ENCODE measurements at regions not wholly inside any gene's neighbourhood (a gene's known extent, or its start where the extent isn't known, plus 50 kb on each side); places are given as distances from the start of the nearest gene placed in this dataset.
"Not testable (repeated sequence)": the region's sequence is repeated elsewhere in the genome, so short reads cannot be mapped to it uniquely, and the experiment has no call there.

DNA sequence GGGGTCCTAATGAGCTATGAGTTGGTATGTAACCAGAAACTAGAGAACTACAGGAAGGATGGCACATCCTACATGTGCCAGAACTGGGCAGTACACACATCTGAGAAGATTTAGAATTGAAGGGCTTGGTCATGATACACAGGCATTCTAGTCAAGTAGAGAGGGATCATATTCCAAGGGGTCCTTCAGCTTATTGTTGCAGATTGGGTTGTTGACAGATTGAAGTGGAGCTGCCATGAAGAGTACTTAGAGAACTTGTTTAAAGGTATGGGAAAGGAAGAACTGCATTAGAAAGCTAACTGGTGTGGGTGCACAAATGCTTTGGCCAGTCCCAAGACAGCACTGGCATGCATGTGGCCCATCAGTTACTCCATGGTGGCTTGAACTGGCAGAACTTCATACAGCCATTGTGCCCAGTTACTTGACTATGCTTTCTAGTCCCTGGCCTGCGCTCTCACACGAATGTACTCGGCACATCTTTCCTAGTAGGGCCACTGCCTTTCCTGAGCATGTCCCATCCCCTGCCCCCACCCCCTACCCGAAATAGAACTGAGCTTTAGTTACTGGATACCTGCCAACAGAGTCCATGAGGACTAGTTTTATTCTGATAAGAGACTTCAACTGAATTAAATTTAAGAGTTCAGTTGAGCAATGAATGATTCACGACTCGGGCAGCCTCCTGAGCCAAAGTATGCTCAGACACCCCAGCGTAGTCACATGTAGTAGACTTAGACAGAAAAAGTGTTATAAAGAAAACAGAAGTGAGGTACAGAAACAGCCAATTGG lies 64.0 kb downstream of the CCNG2 start:
- no peak for DNase-seq (ENCODE audit: low read depth in 2 of 2)

DNA sequence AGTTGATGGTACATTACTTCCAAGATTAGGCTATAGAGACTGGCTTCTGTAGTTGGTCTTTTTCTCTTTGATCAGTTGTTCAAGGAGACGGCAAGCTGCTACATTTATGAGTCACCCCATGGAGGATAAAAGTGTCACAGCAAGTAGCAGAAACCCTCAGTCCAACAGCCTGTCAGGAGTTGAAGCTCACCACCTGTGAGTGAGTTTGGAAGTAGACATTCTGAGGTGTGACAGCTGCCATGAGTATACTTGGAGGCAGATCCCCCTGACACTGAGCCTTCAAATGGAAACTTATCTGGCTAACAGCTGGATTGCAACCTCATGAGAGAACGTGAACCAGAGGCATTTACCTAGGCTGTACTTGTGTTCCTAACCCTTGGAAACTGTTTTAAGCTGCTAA lies 68.0 kb downstream of the CCNG2 start:
- DNase-seq (ENCODE audit: low read depth in 2 of 2) = no peak

DNA sequence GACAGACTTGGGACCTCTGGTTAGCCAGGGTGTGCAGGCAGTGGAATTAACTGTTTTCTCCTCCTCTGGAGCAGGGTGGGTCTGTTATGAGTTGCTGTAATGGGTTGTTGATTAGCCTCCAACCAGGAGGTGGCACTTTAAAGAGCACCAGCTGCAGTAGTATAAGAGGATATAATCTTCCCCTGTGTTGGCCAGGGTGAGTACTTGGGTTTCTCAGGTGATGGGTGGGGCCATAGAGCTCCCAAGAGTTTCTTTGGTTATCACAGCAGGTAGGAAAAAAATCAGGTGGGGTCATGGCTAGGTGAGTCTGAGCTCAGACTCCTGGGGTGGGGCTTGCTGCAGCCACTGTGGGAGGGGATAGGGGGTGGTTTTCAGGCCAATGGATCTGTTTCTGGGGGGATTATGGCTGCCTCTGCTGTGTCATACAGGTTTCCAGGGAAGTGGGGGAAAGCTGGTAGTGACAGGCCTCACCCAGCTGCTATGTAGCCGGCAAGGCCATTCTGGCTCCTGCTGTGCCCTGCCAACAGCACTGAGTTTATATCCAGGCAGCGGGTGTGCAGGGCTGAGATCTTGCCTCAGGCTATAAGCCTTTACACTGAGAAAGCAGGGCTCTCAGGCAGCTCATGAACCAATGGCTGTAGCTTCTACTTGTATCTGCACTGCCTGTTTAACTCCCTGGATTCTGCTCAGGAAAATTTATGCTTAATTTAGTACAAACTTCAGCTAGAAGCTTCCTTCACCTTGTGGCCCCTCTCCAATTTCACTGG lies 70.1 kb downstream of the CCNG2 start:
- no peak for DNase-seq (ENCODE audit: low read depth in 2 of 2)

DNA sequence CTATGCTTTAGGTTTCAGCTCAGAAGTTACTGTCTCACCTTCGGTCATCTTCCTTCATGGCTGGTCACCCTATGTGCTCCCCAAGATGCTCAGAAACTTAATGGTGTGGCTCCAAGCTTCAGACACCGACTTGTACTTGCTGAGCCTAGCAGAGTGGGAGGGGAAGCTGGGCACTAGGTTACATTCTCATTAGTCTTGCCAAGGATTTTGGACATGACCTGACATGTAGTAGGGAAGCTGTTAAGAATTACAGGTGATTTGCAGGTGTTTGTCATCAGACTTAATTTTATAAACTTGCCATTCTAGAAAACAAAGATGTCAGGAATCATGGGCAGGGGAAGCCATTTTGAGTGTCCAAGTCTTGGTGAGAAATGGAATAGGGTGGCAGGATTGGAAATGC lies 72.4 kb downstream of the CCNG2 start:
- DNase-seq (ENCODE audit: low read depth in 2 of 2) = no peak

DNA sequence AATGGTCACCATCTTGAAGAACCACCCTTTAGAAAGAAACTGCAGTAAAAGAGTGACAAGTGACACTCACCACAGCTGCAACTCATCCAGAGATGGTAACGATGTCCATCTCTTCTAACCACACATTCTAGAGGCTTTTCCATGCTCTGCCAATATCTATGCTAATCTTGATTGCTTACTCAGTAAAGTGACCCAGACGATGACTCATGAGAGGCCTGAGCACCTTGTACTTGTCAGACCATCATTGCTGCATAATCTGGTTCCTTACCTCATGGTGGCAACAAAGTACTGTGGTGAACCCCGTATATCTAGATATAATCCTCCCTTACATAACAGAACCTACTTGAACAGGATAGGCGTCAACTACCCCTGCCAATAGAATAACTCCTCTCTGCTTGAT lies 75.6 kb downstream of the CCNG2 start:
- no peak for DNase-seq (ENCODE audit: low read depth in 2 of 2)

DNA sequence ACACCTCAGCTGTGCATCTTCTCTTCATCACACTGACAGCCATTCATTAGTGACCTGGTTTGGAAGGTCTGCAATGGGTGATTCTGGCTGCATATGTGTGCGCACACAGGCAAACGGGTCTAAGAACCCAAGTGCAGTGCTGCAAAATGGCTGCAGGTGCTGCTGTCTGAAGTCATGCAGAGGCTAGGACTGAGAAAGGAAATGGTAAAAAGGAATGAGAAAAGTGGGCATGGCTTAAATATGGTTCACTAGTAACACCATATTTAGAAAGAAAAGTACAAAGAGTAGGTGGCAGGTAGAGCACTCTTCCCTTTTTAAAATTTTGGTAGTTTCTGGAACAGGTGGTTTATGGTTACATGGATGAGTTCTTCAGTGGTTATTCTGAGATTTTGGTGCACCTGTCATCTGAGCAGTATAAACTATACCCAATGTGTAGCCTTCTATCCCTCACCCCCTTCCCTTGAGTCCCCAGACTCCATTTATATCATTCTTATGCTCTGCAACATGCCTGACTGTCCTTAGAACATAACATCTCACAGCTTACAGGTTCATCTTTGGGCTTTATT lies 78.4 kb downstream of the CCNG2 start:
- no peak for DNase-seq (ENCODE audit: low read depth in 2 of 2)

DNA sequence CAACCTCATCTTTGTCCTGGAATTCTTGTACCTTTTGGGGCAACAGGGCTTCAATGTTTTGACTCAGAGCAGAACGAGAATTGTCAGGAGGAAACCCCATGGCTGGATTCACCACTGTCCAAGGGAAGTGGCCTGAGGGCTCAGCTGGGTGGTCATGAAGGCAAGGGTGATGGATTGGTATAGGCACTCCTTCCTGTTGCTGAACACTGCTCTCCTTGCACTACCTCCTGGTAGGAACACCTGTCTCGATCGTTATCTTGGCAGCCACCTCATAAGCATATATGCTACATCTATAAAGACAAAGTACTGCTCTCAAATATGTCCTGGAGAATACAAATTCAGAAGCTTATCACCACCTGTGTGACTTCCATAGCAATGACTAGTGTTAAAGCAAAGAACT lies 79.8 kb downstream of the CCNG2 start:
- DNase-seq (ENCODE audit: low read depth in 2 of 2) = no peak

DNA sequence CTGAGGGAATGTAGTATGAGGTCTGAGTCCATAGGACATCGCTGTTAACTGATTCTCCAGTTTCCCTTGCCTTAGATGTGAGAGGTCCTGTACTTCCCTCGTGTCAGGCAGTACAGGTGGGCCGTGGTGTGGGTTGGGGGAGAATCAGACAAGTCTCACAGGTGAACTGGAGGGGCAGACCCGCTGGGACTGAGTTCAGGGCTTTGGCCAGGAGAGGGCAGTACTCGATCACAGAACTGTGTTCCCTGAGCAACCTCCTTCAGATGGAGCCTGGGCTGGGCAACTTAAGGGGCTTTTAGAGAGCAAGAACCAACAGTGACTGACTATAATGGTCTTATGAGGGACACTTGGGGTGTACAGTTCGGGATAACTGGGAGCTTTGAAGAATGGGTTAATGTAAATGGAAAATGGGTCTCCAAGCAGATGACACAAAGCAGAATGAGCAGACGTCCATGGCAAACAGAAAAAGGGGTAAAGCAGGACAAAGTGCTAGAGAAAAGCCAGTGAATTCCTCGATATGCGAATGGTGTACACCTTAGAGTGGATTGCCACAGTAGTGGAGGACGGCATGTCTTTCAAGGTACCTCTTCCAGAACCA lies 83.6 kb downstream of the CCNG2 start:
- DNase-seq (ENCODE audit: low read depth in 2 of 2) = peak; percentile 8 to 18

DNA sequence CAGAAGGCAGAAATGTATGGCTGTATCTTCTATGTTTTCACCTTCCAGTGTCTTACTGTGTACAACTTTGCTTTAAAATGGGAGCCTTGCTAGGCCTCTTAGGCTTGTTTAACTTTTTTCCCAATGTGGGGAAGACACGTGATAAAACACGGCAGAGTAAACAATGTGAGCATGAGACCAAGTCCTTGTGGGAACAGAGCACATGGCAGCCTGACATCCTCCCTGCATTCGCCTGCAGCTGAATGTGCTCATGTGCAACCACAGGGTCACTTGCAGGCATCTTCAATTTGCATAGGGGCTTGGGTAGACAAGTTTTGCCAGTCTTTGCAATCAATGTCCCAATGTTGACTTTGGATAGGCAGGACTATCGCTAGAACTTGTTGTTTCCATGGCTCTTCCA lies 91.8 kb downstream of the CCNG2 start:
- DNase-seq (ENCODE audit: low read depth in 2 of 2) = no peak

DNA sequence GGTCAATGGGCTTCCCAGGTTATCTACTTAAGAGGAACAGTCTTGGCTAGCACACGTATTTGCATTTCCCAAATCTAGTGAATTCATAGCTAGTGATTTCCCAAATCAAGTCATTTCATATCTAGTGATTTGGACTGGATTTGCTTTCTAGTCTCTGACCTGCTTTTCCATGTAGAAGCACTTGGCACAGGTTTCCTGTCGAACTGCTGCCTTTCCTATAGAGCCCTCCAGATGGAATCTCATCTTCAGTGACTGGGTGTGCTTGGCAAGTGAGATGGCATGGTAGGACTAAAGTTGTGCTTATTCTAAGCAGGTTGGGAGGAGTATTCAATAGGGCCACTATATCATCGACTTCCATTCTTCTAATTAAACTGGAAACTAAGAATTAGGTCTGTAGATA lies 94.7 kb downstream of the CCNG2 start:
- DNase-seq (ENCODE audit: low read depth in 2 of 2) = no peak

DNA sequence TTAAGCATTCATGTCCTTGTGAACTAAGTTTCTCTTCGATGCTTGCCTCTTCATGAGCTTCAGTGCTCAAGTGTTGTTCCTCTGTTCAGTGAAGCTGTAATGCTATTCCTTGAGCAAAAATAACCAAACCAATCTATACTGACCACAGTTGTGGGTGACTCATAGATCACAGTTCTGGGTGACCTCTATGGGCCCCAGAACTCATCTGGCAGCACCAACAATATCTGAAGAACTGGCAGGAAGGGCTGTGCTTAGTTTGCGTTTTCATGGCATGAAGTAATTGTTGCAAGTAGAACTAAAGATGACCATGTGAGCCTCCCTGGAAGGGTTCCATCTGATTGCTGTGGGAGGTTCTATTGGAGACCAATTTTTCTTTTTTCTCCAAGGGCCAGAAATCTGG lies 106.2 kb downstream of the CCNG2 start:
- DNase-seq (ENCODE audit: low read depth in 2 of 2) = no peak

DNA sequence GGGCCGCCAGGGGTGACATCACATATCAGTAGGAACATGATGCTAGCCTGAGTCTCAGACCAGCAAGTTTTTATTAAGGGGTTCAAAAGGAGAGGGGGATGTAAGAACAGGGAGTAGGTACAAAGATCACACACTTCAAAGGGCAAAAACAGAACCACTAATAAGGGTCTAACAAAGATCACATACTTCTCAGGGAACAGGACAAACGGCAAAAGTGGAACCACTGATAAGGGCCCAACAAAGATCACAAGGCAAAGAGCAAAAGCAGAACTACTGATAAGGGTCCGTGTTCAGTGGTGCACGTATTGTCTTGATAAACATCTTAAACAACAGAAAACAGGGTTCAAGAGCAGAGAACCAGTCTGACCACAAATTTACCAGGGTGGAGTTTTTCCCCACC lies 107.0 kb downstream of the CCNG2 start:
- not testable (repeated sequence) for DNase-seq (ENCODE audit: low read depth in 2 of 2)

DNA sequence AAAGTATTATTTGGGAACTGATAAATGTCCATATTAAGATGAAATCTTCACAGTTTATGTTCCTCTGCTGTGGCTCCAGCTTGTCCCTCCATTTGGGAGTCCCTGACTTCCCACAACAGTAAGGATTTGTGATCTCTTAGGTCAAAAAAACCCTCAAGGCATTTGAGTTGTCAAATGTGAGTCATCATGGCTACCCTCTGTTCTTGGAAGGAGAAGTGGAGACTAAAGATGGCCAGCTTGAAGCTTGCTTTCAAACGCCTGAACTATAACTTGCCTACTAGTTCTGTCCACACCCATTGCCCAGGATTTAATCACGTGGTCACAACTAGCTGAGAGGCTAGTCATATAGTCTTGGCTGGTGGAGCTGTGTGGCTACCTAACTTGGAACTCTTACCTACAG lies 107.8 kb downstream of the CCNG2 start:
- no peak for DNase-seq (ENCODE audit: low read depth in 2 of 2)

DNA sequence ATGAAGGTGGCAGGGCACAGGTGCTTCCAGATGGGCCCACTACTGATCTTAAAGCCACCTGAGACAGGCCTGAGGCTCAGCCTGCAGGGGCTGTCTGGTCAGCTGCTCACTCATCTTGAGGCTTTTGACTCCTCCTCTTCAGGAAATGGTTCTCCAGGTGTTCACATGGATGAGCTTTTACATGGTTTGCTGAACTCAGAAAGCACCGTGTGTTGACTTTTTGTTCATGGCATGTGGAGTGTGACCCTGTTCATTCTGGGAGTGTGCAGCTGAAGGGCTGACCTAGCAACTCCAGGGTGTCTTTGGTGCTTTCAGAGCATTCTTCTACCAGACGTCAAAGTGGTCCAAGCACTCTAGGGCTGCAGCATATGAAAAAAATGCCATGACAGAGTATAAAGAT lies 111.1 kb downstream of the CCNG2 start:
- DNase-seq (ENCODE audit: low read depth in 2 of 2) = no peak

DNA sequence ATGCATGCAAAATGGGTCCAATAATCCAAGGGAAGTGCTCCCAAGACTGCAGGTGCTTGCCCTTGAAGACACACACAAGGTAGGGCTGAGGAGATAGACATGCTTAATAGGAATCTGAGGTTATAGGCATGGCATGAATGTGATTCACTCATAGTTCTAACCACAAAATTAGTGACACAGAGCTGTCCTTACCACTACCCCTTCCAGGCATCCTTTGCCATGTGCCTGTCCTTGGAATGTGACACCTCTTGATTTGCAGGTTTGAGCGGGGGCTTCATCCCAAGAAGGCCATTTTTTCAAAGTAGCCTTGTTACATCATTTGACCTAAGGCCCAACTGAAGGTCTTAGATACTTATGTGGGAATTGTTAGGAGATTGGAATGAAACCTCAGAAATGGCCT lies 112.5 kb downstream of the CCNG2 start:
- no peak for DNase-seq (ENCODE audit: low read depth in 2 of 2)

DNA sequence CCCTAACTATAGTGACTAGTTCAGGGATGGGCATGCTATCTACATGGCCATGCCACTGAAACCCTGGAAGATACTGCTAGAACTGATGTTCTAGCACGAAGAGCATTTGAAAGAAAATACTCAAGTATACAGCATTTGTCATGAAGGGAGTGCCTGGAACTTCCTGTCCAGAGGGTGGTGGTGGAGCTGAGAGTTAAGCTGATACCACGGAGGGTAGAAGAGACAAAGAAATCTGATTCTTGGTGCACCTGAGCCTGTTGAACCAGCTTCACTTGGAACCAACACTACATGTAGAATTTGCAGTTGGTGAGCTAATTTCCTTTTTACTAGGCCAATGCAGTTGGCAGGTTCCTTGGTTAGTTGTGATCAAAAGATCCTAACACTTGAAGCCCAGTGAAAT lies 116.4 kb downstream of the CCNG2 start:
- no peak for DNase-seq (ENCODE audit: low read depth in 2 of 2)

DNA sequence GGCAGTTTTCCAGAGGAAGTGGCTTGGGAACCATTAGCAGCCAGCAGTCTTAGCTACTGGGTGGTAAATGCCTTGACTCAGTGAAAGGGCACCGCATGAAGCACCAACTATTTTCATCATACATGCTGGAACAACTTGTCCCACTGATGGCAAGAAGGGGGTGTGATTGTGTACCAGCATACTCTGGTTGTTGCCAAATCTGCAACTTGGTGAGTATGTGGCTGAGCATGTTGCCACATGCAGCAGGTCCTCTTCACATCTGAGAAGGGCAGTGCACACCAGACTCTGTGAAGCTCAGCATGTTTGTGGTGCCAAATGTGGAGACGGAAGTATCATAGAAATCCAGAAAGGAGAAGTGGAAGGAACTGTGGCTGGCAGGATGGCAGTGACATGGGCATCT lies 122.1 kb downstream of the CCNG2 start:
- DNase-seq (ENCODE audit: low read depth in 2 of 2) = not testable (repeated sequence)

DNA sequence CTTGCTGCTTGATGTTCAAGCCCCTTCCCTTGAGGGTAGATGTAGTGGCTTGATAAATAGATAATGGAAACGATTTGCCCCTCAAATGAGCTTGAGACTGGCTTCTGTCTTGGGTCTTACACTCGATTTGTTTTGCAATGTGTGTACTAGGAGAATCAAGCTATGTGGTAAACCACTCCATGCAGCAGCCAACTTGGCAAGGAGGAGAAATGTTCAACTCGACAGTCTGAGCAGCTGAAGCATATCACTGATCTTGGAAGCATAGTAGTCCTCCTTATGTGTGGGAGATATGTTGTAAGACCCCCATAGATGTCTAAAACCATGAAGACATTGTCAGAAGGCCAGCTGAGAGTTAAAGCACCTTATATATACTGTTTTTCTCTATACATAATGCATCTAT lies 125.3 kb downstream of the CCNG2 start:
- no peak for DNase-seq (ENCODE audit: low read depth in 2 of 2)

DNA sequence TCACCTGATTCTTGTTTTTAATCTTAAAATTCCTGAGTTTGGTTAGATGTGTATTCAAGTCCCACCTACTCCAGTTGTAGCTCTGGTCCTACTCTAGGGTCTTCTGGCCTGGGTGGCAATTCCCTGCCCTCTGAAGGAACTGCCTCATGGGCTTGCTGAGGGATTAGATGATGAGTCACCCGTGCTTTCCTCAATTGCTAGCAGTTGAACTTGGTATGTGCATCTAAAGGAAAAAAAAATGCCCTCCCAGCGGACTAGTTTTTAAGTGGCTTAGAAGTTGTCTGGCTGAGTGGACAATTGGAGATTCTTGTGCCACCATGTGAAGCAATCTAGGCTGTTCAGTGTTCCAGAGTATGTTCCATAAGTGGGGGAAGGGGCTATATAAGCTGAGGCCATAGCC lies 127.0 kb downstream of the CCNG2 start:
- DNase-seq (ENCODE audit: low read depth in 2 of 2) = no peak

DNA sequence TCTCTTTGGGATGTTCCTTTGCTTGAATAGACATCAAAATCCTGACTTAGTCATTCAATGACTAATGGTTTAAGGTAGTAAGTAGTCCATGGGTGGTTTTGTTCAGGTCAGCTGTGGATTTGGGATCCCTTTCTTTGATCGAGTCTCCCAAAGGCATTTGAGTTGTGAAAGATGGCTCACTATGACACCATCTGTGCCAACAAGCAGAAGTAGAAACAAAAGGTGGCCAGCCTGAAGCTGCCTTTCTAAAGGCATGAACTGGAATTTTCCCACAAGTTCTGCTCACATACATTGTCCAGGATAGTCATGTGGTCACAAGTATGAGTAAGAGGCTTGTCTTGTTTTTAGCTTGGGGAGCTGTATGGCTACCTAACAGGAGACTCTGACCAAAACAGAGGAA lies 129.9 kb downstream of the CCNG2 start:
- DNase-seq (ENCODE audit: low read depth in 2 of 2) = no peak

DNA sequence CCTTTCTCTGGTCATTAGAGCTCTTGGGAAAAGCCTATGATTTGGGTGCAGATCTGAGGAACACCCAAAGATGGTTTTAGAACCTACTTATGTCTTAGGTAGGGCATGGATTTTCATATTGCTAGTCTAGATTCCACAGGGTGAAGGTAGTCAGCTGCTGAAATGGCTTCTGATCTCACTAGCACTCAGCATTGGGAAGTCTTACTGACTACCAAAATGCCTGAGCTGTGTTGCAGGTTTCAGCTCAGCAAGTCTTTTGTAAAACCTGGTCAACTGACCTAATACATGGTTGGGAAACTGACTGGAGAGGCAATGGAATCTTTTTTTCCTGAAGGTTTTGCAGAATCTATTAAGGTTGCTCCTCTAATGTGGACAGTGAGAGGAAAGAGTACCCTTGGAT lies 136.4 kb downstream of the CCNG2 start:
- no peak for DNase-seq (ENCODE audit: low read depth in 2 of 2)

DNA sequence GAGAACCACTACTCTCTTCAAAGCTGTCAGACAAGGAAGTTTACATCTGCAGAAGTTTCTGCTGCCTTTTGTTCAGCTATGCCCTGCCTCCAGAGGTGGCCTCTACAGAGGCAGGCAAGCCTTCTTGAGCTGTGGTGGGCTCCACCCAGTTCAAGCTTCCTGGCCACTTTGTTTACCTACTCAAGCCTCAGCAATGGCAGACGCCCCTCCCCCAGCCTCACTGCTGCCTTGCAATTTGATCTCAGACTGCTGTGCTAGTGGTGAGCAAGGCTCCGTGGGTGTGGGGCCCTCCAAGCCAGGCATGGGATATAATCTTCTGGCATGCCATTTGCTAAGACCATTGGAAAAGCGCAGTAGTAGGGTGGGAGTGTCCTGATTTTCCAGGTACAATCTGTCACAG lies 144.0 kb downstream of the CCNG2 start:
- not testable (repeated sequence) for DNase-seq (ENCODE audit: low read depth in 2 of 2)

DNA sequence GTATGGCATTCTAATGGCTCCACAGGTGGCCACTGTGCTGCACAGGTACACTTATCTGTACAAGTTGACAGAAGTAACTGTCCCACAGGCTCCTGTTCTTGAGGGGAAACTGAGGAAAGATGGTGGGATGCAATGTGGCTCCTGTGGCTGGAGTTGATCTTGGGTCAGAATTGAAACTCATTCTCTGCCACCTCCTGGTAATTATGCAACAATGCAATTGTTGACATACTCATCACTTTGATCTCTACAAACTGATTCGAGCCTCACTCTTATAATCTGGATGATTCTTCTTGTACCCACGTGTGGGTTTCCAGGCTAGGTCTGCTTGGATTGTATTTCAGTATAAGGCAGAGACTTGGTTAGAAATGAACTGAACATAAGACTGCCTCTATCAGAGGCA lies 148.8 kb downstream of the CCNG2 start:
- DNase-seq (ENCODE audit: low read depth in 2 of 2) = no peak

Measured in stimulated activated CD8-positive, alpha-beta memory T cell treated with anti-CD3 and anti-CD28 coated beads, Interleukin-2, amount 100 ng/mL, for 1 hour (primary cell).